ENCODE measurements at regions not wholly inside any gene's neighbourhood (a gene's known extent, or its start where the extent isn't known, plus 50 kb on each side); places are given as distances from the start of the nearest gene placed in this dataset.

DNA sequence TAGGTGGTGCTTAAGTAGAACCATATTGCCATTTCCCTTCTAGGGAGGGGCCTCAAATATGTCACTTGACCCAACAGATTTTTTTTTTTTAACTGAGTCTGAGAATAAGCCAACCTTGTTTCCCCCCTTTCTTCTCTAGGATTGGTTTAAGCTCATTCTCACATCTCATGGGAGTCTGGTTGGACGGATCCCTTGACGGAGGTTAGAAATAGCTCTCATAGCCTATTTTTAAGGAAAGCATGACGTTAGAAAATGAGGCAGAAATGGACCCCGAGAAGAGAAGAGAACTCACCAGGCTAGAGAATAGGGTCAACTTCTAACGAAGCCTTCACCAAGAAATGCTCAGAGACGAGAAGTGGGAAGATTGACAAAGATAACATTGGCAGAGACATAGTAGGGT lies 95.1 kb upstream of the ZFHX3 start:
- peak overlapping the region in 1 of 2 donors; percentile 38 for H3K4me3 ChIP-seq
- H3K27ac ChIP-seq, result peak overlapping the region; percentile 57 to 62
- TF ChIP-seq, protein P1, sequence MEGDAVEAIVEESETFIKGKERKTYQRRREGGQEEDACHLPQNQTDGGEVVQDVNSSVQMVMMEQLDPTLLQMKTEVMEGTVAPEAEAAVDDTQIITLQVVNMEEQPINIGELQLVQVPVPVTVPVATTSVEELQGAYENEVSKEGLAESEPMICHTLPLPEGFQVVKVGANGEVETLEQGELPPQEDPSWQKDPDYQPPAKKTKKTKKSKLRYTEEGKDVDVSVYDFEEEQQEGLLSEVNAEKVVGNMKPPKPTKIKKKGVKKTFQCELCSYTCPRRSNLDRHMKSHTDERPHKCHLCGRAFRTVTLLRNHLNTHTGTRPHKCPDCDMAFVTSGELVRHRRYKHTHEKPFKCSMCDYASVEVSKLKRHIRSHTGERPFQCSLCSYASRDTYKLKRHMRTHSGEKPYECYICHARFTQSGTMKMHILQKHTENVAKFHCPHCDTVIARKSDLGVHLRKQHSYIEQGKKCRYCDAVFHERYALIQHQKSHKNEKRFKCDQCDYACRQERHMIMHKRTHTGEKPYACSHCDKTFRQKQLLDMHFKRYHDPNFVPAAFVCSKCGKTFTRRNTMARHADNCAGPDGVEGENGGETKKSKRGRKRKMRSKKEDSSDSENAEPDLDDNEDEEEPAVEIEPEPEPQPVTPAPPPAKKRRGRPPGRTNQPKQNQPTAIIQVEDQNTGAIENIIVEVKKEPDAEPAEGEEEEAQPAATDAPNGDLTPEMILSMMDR (IDR thresholded peaks at IDR 0.05), result no peak
- H3K9me3 ChIP-seq, result no peaks in the 10 kb centered on the region
- no peaks in the 10 kb centered on the region for H3K27me3 ChIP-seq
- H3K4me1 ChIP-seq, result no peaks in the 10 kb centered on the region
- DNase-seq (ENCODE audit: low spot score), result no peak
- H3K36me3 ChIP-seq, result no peaks in the 10 kb centered on the region

DNA sequence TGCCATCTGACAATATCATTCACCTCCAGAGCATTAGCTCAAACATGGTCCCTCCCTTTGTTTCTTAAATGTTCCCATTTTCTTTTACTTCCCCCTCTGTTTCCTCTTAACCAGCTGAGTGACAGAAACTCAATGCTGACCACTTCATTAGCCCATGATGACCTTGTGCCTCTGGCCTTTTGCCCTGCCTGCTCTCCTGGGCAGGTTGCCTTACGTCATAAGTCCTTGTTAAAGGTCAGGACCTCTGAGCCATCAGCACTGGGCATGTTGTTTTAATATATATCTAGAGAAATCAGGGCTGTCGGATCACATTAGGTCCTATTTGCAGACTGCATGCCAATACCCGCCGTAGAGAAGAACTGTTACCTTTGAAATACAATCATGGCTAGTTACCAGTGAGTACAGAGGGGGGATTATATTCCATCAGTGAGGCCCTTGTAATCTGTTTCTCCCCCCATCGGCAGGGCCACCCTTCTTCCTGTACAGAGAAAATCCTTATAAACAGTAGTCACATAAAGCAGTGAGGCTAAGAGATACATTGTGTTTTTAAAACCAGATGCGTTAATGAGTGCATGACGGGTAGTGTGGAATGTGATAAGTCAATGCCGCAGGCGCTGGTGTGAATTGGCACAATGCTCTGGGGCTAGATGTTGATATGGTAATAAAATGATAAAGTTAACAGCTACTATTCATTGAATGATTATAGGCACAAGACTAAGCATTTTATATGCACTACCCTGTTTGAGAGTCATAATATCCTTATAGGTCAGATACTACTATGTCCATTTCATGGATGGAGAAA lies 94.3 kb upstream of the ZFHX3 start:
- Histone ChIP-seq H3K4me3 (no peak overlapping the region), H3K4me1 (no peaks in the 10 kb centered on the region), H3K27ac (no peak overlapping the region), H3K27me3 (no peaks in the 10 kb centered on the region), H3K36me3 (no peaks in the 10 kb centered on the region), H3K9me3 (no peaks in the 10 kb centered on the region)
- TF ChIP-seq, protein P1 (IDR thresholded peaks at IDR 0.05), result no peak
- DNase-seq (ENCODE audit: low spot score), result no peak

DNA sequence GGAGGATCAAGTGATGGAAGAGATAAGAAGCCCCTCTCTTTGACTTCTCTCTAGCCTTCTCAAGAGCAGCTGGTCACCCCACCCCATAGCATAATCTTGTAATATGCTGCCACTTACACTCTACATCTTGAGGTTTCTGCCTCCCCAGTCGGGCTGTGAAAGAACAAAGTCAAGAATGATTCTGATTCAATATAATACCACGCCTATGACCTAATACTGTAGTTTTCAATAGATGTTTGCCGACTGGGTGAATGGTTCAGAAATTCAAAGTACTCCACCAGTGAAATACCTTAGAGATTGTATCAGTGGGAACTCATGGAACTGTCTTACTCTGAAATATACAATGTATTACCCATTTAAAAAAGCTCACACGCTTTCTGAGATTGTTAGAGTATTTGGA lies 93.0 kb upstream of the ZFHX3 start:
- no peaks in the 10 kb centered on the region for H3K27me3 ChIP-seq
- H3K36me3 ChIP-seq, result no peaks in the 10 kb centered on the region
- TF ChIP-seq, protein P1 (IDR thresholded peaks at IDR 0.05), result no peak
- no peaks in the 10 kb centered on the region for H3K9me3 ChIP-seq
- no peak overlapping the region for H3K4me3 ChIP-seq
- no peak overlapping the region for H3K27ac ChIP-seq
- H3K4me1 ChIP-seq, result no peaks in the 10 kb centered on the region
- DNase-seq (ENCODE audit: low spot score), result no peak

DNA sequence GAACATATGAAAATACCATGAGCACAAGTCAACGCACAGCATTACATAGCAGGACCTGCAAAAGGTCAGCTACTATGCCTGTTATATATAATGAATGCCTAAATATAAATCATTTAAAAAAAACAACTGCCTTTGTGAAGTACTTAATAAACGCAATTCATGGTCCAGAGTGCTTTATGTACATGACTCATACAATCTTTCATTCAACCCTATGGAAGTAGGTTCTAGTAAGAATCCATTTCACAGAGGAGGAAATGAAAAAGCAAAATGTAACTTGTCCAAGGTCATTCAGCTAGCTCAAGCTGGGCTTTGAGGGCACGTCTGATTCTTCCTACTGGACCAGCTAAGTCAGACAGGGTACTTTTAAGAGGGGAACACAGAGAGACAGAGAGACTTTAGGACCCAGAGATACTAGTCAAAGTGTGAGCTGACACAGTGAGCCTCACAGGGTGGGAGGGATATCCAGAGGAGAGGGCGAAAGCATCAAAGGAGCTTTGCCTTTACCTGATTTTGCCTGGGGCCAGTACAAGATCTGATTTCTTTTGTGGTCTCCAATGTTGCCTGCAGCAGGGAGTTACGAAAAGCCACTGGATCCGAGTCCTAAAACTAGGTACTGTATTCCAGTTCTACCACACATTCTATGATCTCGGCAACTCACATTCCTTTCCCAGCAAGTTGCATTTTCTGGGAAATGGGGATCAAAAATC lies 83.4 kb upstream of the ZFHX3 start:
- no peaks in the 10 kb centered on the region for H3K36me3 ChIP-seq
- no peak overlapping the region for H3K27ac ChIP-seq
- H3K9me3 ChIP-seq, result peaks cover 0 to 10% of the 10 kb centered on the region in 2 donors
- no peak for DNase-seq (ENCODE audit: low spot score)
- TF ChIP-seq, protein P1 (IDR thresholded peaks at IDR 0.05), result no peak
- no peaks in the 10 kb centered on the region for H3K27me3 ChIP-seq
- H3K4me1 ChIP-seq, result no peaks in the 10 kb centered on the region
- no peak overlapping the region for H3K4me3 ChIP-seq

DNA sequence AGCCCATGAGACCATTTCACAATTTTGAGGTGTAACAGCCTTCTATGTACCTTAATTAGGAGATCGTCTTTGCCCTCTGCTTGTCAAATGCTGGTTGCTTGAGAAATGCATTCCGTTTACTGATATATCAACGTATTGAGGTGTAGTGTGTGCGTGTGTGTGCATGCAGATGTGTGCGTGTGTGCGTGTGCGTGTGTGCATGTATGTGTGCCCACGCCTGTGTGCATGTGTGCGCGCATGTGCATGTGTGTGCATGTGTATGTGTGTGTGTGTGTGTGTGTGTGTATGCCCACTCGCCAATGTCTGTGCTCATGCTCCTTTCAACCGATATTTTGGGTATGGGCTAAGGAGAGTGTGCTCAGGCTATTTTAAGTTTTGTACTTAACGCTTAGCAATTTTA lies 81.5 kb upstream of the ZFHX3 start:
- DNase-seq (ENCODE audit: low spot score), result no peak
- TF ChIP-seq, protein P1 (IDR thresholded peaks at IDR 0.05), result no peak
- H3K4me1 ChIP-seq, result peaks cover 0 to 6% of the 10 kb centered on the region in 2 donors
- no peak overlapping the region for H3K27ac ChIP-seq
- H3K4me3 ChIP-seq, result no peak overlapping the region
- no peaks in the 10 kb centered on the region for H3K27me3 ChIP-seq
- H3K36me3 ChIP-seq, result no peaks in the 10 kb centered on the region
- peaks cover 0 to 10% of the 10 kb centered on the region in 2 donors for H3K9me3 ChIP-seq
